ENCODE measurements at regions not wholly inside any gene's neighbourhood (a gene's known extent, or its start where the extent isn't known, plus 50 kb on each side); places are given as distances from the start of the nearest gene placed in this dataset.

DNA sequence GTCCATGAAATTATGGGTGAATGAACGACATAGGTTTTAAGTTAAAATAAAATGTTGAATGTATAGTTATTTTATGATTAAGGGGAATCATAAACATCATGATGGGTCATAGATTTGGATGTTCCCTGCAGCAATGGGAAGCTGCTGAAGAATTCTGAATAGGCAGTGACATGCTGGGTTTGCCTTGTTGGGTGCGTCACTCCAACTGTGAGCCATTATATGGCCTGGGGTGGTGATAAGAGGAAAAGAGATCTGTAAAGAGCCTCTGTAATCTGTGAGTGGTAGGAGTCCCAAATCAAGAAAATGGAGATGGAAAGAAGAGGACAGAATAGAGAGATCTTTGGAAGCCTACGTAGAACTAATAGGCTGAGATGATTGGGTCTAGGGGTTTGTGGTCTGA lies 58.1 kb upstream of the GPR26 start:
- TF ChIP-seq TEAD4 (IDR thresholded peaks at IDR 0.05; ENCODE audit: low read depth, low read length) = no peak
- no peak for TF ChIP-seq JUN (IDR thresholded peaks at IDR 0.05; ENCODE audit: low read depth, low read length)
- TF ChIP-seq TAF1 (IDR thresholded peaks at IDR 0.05; ENCODE audit: low read depth, low read length) = no peak
- TF ChIP-seq, protein P1, sequence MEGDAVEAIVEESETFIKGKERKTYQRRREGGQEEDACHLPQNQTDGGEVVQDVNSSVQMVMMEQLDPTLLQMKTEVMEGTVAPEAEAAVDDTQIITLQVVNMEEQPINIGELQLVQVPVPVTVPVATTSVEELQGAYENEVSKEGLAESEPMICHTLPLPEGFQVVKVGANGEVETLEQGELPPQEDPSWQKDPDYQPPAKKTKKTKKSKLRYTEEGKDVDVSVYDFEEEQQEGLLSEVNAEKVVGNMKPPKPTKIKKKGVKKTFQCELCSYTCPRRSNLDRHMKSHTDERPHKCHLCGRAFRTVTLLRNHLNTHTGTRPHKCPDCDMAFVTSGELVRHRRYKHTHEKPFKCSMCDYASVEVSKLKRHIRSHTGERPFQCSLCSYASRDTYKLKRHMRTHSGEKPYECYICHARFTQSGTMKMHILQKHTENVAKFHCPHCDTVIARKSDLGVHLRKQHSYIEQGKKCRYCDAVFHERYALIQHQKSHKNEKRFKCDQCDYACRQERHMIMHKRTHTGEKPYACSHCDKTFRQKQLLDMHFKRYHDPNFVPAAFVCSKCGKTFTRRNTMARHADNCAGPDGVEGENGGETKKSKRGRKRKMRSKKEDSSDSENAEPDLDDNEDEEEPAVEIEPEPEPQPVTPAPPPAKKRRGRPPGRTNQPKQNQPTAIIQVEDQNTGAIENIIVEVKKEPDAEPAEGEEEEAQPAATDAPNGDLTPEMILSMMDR (IDR thresholded peaks at IDR 0.05; ENCODE audit: control extremely low read depth in 1 of 3, insufficient read depth in 1 of 3, low read depth in 1 of 3, low read length in 3 of 3) = no peak
- no peak for TF ChIP-seq POLR2A (IDR thresholded peaks at IDR 0.05; ENCODE audit: control extremely low read depth in 1 of 2, low read depth in 2 of 2, low read length in 2 of 2)
- TF ChIP-seq CBX5 (IDR thresholded peaks at IDR 0.05; ENCODE audit: low read depth, low read length) = no peak
- TF ChIP-seq, protein P2, sequence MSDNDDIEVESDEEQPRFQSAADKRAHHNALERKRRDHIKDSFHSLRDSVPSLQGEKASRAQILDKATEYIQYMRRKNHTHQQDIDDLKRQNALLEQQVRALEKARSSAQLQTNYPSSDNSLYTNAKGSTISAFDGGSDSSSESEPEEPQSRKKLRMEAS (IDR thresholded peaks at IDR 0.05) = no peak
- no peak for TF ChIP-seq EP300 (IDR thresholded peaks at IDR 0.05; ENCODE audit: borderline replicate concordance in 1 of 2, low read depth in 2 of 2, low read length in 2 of 2)
- no peak for TF ChIP-seq BRCA1 (IDR thresholded peaks at IDR 0.05; ENCODE audit: low read depth, low read length)
- TF ChIP-seq SAP30 (IDR thresholded peaks at IDR 0.05; ENCODE audit: insufficient read depth, insufficient replicate concordance, low read length) = no peak
- no peak for TF ChIP-seq SUZ12 (IDR thresholded peaks at IDR 0.05; ENCODE audit: low read length)
- TF ChIP-seq PHF8 (conservative IDR thresholded peaks at IDR 0.05; ENCODE audit: low read depth, low read length) = no peak

Data from H1 (cell line).